ENCODE measurements at regions not wholly inside any gene's neighbourhood (a gene's known extent, or its start where the extent isn't known, plus 50 kb on each side); places are given as distances from the start of the nearest gene placed in this dataset.

- TF ChIP-seq CTCF (optimal IDR thresholded peaks at IDR 0.05 in 1 of 3, IDR thresholded peaks at IDR 0.05 in 1 of 3, conservative IDR thresholded peaks at IDR 0.05 in 1 of 3; ENCODE audit: extremely low read depth in 1 of 3, insufficient read depth in 2 of 3, low read length in 3 of 3): no peak
- no peak for TF ChIP-seq EZH2 (IDR thresholded peaks at IDR 0.05; ENCODE audit: low read length)
Measured at GRCh38 chr10:8133146-8133545, 78.7 kb downstream of the GATA3 start.
